HCT116 (cell line): ENCODE measurements at regions not wholly inside any gene's neighbourhood (a gene's known extent, or its start where the extent isn't known, plus 50 kb on each side); places are given as distances from the start of the nearest gene placed in this dataset.

Experiments
- ATAC-seq: fragments of 200-7000 bp; cut with Tn5 transposase; 2 replicates; pipeline ENCODE4 v1.9.1; 2020; ENCODE audit warnings: mild to moderate bottlenecking, moderate library complexity
- BruUV-seq: library from RNA; stranded (reverse); fragments of 400-500 nt; replicated peaks from 2 replicates; lab custom pipeline; 2021; lab: Mats Ljungman, UMichigan
- CTCF ChIA-PET: fragments of 300-600 bp; sonication (Branson Sonifier 250); formaldehyde crosslinking; loops from one replicate; lab custom pipeline; 2021; ENCODE audit warnings: antibody characterized with exemption; lab: Charles Lee
- POLR2A ChIA-PET: fragments of 300-600, 350-600 bp; sonication (Branson Sonifier 250); formaldehyde crosslinking; loops from one replicate; lab custom pipeline; 2021; ENCODE audit warnings: antibody characterized with exemption; lab: Charles Lee
- RAD21 ChIA-PET, 2 experiments: fragments of 300-600 bp; sonication (Branson Sonifier 250); formaldehyde crosslinking; loops; one replicate each; lab custom pipeline; 2023; ENCODE audit warnings: low total read pairs in 2 of 2; ENCODE audit not compliant: uncharacterized antibody in 2 of 2, unreplicated experiment in 2 of 2, low non-redundant PET in 1 of 2; lab: Charles Lee
- DNase-seq: peaks from one replicate; pipeline ENCODE4 v3.0.0-alpha.2; 2010; ENCODE audit warnings: low read depth, low spot score
- H2AFZ ChIP-seq: fragments of 200-600 bp; shearing (Covaris generic), sonication (generic); 2 replicates; pipeline ENCODE4 v1.6.1; 2017; ENCODE audit warnings: low read depth, mixed run types, mixed read lengths, antibody characterized with exemption, low read length; ENCODE audit not compliant: poor library complexity, severe bottlenecking
- H3K27ac ChIP-seq: 2 replicates; pipeline ENCODE4 v1.5.1; 2012; ENCODE audit warnings: low read depth, low read length
- H3K27me3 ChIP-seq: fragments of 200-600 bp; sonication (generic); 2 replicates; pipeline ENCODE4 v1.6.1; 2016; ENCODE audit warnings: mixed run types, low read length, mixed read lengths; ENCODE audit not compliant: insufficient read depth
- H3K36me3 ChIP-seq, 2 experiments: fragments of 200-500 bp in 1 of 2; fragments of 200-600 bp in 1 of 2; sonication (Bioruptor generic) in 1 of 2; sonication (generic) in 1 of 2; 2 replicates each; pipeline versions ENCODE4 v1.5.1 to v1.6.1; 2014 to 2016; ENCODE audit warnings: low read length in 2 of 2, inconsistent platforms in 1 of 2, mixed read lengths in 1 of 2, mixed run types in 1 of 2; ENCODE audit not compliant: insufficient read depth in 2 of 2, control insufficient read depth in 1 of 2
- H3K4me1 ChIP-seq, 2 experiments: fragments of 200-600 bp in 1 of 2; sonication (generic) in 1 of 2; 2 replicates each; pipeline versions ENCODE4 v1.5.1 to v1.6.1; 2012 to 2017; ENCODE audit warnings: low read length in 2 of 2, inconsistent platforms in 1 of 2, mild to moderate bottlenecking in 1 of 2, mixed read lengths in 1 of 2, mixed run types in 1 of 2, moderate library complexity in 1 of 2; ENCODE audit not compliant: insufficient read depth in 2 of 2, control insufficient read depth in 1 of 2
- H3K4me2 ChIP-seq: fragments of 200-600 bp; sonication (generic); 2 replicates; pipeline ENCODE4 v1.6.1; 2017; ENCODE audit warnings: mixed run types, low read length, mixed read lengths
- H3K4me3 ChIP-seq, 2 experiments: fragments of 200-600 bp in 1 of 2; sonication (generic) in 1 of 2; replicated peaks in 1 of 2; 2 replicates each; pipeline ENCODE4 v1.5.1; 2011 to 2016; ENCODE audit warnings: low read length in 2 of 2, control low read depth in 1 of 2, low read depth in 1 of 2, mild to moderate bottlenecking in 1 of 2, mixed read lengths in 1 of 2, mixed run types in 1 of 2
- H3K79me2 ChIP-seq: fragments of 200-600 bp; sonication (generic); 2 replicates; pipeline ENCODE4 v1.6.1; 2017; ENCODE audit warnings: mild to moderate bottlenecking, mixed run types, low read length, moderate library complexity, mixed read lengths; ENCODE audit not compliant: insufficient read depth
- H3K9ac ChIP-seq: fragments of 200-600 bp; sonication (generic); 2 replicates; pipeline ENCODE4 v1.6.1; 2016; ENCODE audit warnings: low read length, mixed read lengths
- H3K9me2 ChIP-seq: fragments of 200-600 bp; sonication (generic), shearing (Covaris generic); 2 replicates; pipeline ENCODE4 v1.6.1; 2017; ENCODE audit warnings: mixed run types, mild to moderate bottlenecking, moderate library complexity; ENCODE audit not compliant: insufficient read depth
- H3K9me3 ChIP-seq, 2 experiments: fragments of 200-500 bp in 1 of 2; fragments of 200-600 bp in 1 of 2; sonication (Bioruptor generic) in 1 of 2; sonication (generic) in 1 of 2; 2 replicates each; pipeline ENCODE4 v1.6.1; 2014 to 2017; ENCODE audit warnings: low read length in 2 of 2, mixed read lengths in 2 of 2, inconsistent platforms in 1 of 2, low read depth in 1 of 2, mild to moderate bottlenecking in 1 of 2, mixed run types in 1 of 2, moderate library complexity in 1 of 2; ENCODE audit not compliant: control insufficient read depth in 1 of 2, insufficient read depth in 1 of 2
- H4K20me1 ChIP-seq: fragments of 200-600 bp; sonication (generic), shearing (Covaris generic); 2 replicates; pipeline ENCODE4 v1.6.1; 2017; ENCODE audit warnings: mixed run types, mild to moderate bottlenecking, moderate library complexity; ENCODE audit not compliant: insufficient read depth
- CBX3 ChIP-seq: IDR thresholded peaks from 2 replicates; pipeline ENCODE4 v1.6.1; 2012; ENCODE audit warnings: low read depth
- CEBPB ChIP-seq: IDR thresholded peaks from 2 replicates; pipeline ENCODE4 v1.6.1; 2012; ENCODE audit warnings: low read depth
- EGR1 ChIP-seq: IDR thresholded peaks from 2 replicates; pipeline ENCODE4 v1.6.1; 2012; ENCODE audit warnings: low read depth
- ELF1 ChIP-seq: IDR thresholded peaks from 2 replicates; pipeline ENCODE4 v1.6.1; 2012; ENCODE audit warnings: low read depth, borderline replicate concordance
- EZH2 ChIP-seq: fragments of 200-600 bp; sonication (generic); IDR thresholded peaks from 2 replicates; pipeline ENCODE4 v1.6.1; 2017; ENCODE audit warnings: antibody characterized with exemption, mixed run types
- EZH2phosphoT487 ChIP-seq: fragments of 200-600 bp; IDR thresholded peaks from 2 replicates; pipeline ENCODE4 v1.6.1; 2018; ENCODE audit warnings: antibody characterized with exemption, borderline replicate concordance
- FOSL1 ChIP-seq: IDR thresholded peaks from 2 replicates; pipeline ENCODE4 v1.6.1; 2012; ENCODE audit warnings: low read depth
- JUND ChIP-seq: IDR thresholded peaks from 2 replicates; pipeline ENCODE4 v1.6.1; 2012
- POLR2A ChIP-seq: IDR thresholded peaks from 2 replicates; pipeline ENCODE4 v1.7.0; 2011; ENCODE audit warnings: borderline replicate concordance; ENCODE audit not compliant: insufficient read depth, insufficient read length; ENCODE audit errors: extremely low read depth
- POLR2AphosphoS5 ChIP-seq: IDR thresholded peaks from 2 replicates; pipeline ENCODE4 v1.6.1; 2011; ENCODE audit warnings: mild to moderate bottlenecking, low read depth, low read length, moderate library complexity
- SP1 ChIP-seq: IDR thresholded peaks from 2 replicates; pipeline ENCODE4 v1.6.1; 2012; ENCODE audit warnings: low read depth
- SRF ChIP-seq: IDR thresholded peaks from 2 replicates; pipeline ENCODE4 v1.6.1; 2012; ENCODE audit warnings: low read depth
- TCF7L2 ChIP-seq: IDR thresholded peaks from 2 replicates; pipeline ENCODE4 v1.7.0; 2011; ENCODE audit warnings: borderline replicate concordance, inconsistent platforms; ENCODE audit not compliant: insufficient read depth, insufficient read length; ENCODE audit errors: extremely low read depth
- YY1 ChIP-seq: IDR thresholded peaks from 2 replicates; pipeline ENCODE4 v1.6.1; 2011; ENCODE audit warnings: low read length, low read depth, moderate library complexity, mild to moderate bottlenecking; ENCODE audit not compliant: insufficient replicate concordance; ENCODE audit errors: extremely low read depth
- ZFX ChIP-seq: fragments of 450-650 bp; IDR thresholded peaks from 2 replicates; pipeline ENCODE4 v1.6.1; 2017
- ZNF274 ChIP-seq: fragments of 200-500 bp; sonication (Bioruptor generic); IDR thresholded peaks from 2 replicates; pipeline ENCODE4 v1.6.1; 2014; ENCODE audit warnings: mild to moderate bottlenecking, low read depth, low read length, inconsistent platforms
- intact Hi-C: fragments of 100-400 bp; cut with micrococcal nuclease; formaldehyde crosslinking; loops from 2 replicates; pipeline ENCODE4 v1.10.0; 2022
- TF ChIP-seq, protein P1 (sequence below): IDR thresholded peaks from 2 replicates; pipeline ENCODE4 v1.6.1; 2012
- TF ChIP-seq, protein P2 (sequence below): IDR thresholded peaks from 2 replicates; pipeline ENCODE4 v1.6.1; 2012; ENCODE audit warnings: low read depth
- TF ChIP-seq, protein P3 (sequence below): IDR thresholded peaks from 2 replicates; pipeline ENCODE4 v1.6.1; 2012
- TF ChIP-seq, protein P4 (sequence below), 3 experiments: fragments of 200-600 bp in 1 of 3; sonication (generic) in 1 of 3; IDR thresholded peaks in 2 of 3; conservative IDR thresholded peaks in 1 of 3; 2 replicates each; pipeline ENCODE4 v1.5.1; 2012 to 2017; ENCODE audit warnings: low read depth in 2 of 3, low read length in 2 of 3, antibody characterized with exemption in 1 of 3, borderline replicate concordance in 1 of 3, control low read depth in 1 of 3, mild to moderate bottlenecking in 1 of 3, mixed read lengths in 1 of 3, mixed run types in 1 of 3, moderate library complexity in 1 of 3; ENCODE audit not compliant: insufficient read depth in 1 of 3

DNA sequence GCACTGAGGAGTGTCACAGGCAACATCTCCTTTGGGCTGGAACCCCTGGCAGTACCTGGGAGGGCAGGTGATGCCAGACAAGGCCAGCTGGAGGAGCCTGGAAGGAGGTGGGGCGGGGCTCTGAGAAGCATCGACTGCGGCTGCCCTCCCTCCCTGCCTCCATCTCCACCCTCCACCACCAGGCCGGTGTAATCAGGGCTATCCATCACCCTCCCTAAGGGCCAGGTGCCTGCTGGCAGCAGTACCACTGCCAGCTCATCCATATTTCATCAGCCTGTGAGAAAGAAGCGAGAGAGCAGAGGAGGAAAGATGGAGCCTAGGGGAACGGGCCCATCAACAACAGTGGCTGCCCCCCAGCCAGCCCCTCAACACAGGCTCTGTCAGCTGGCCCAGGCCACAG lies 51.4 kb upstream of the RASD2 start:
- no peak for DNase-seq
- ChIA-PET CTCF (interaction anchor here (1.6 kb wide), 1 partner anchor 58 kb away, joined by 4 read pairs; no protein-coding TSS in a partner anchor), POLR2A (no interaction called here), RAD21 (no interaction called here)
- H3K9me3 ChIP-seq, result no peaks in the 10 kb centered on the region
- H3K4me1 ChIP-seq, result peaks cover 6 to 16% of the 10 kb centered on the region in 2 experiments; a peak in 3 of 4 replicates
- H3K4me3 ChIP-seq, result no peak overlapping the region
- BruUV-seq, result no TSS peak
- no peaks in the 10 kb centered on the region for H3K9me2 ChIP-seq
- TF ChIP-seq, protein P1, sequence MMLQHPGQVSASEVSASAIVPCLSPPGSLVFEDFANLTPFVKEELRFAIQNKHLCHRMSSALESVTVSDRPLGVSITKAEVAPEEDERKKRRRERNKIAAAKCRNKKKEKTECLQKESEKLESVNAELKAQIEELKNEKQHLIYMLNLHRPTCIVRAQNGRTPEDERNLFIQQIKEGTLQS, result no peak
- no peak for TF ChIP-seq EGR1
- no peak for TF ChIP-seq SP1
- no peak for TF ChIP-seq YY1
- TF ChIP-seq, protein P2, sequence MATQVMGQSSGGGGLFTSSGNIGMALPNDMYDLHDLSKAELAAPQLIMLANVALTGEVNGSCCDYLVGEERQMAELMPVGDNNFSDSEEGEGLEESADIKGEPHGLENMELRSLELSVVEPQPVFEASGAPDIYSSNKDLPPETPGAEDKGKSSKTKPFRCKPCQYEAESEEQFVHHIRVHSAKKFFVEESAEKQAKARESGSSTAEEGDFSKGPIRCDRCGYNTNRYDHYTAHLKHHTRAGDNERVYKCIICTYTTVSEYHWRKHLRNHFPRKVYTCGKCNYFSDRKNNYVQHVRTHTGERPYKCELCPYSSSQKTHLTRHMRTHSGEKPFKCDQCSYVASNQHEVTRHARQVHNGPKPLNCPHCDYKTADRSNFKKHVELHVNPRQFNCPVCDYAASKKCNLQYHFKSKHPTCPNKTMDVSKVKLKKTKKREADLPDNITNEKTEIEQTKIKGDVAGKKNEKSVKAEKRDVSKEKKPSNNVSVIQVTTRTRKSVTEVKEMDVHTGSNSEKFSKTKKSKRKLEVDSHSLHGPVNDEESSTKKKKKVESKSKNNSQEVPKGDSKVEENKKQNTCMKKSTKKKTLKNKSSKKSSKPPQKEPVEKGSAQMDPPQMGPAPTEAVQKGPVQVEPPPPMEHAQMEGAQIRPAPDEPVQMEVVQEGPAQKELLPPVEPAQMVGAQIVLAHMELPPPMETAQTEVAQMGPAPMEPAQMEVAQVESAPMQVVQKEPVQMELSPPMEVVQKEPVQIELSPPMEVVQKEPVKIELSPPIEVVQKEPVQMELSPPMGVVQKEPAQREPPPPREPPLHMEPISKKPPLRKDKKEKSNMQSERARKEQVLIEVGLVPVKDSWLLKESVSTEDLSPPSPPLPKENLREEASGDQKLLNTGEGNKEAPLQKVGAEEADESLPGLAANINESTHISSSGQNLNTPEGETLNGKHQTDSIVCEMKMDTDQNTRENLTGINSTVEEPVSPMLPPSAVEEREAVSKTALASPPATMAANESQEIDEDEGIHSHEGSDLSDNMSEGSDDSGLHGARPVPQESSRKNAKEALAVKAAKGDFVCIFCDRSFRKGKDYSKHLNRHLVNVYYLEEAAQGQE, result no peak
- TF ChIP-seq ZNF274, result no peak
- TF ChIP-seq, protein P3, sequence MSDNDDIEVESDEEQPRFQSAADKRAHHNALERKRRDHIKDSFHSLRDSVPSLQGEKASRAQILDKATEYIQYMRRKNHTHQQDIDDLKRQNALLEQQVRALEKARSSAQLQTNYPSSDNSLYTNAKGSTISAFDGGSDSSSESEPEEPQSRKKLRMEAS, result no peak
- no peak for TF ChIP-seq CEBPB
- no peak for TF ChIP-seq EZH2
- TF ChIP-seq POLR2A, result no peak
- TF ChIP-seq EZH2phosphoT487, result no peak
- no peak for TF ChIP-seq ELF1
- no peak for TF ChIP-seq ZFX
- no peak for TF ChIP-seq POLR2AphosphoS5
- no peak for TF ChIP-seq SRF
- no peak for TF ChIP-seq CBX3
- TF ChIP-seq FOSL1, result no peak
- no peak for TF ChIP-seq JUND
- no peak for TF ChIP-seq TCF7L2
- TF ChIP-seq, protein P4, sequence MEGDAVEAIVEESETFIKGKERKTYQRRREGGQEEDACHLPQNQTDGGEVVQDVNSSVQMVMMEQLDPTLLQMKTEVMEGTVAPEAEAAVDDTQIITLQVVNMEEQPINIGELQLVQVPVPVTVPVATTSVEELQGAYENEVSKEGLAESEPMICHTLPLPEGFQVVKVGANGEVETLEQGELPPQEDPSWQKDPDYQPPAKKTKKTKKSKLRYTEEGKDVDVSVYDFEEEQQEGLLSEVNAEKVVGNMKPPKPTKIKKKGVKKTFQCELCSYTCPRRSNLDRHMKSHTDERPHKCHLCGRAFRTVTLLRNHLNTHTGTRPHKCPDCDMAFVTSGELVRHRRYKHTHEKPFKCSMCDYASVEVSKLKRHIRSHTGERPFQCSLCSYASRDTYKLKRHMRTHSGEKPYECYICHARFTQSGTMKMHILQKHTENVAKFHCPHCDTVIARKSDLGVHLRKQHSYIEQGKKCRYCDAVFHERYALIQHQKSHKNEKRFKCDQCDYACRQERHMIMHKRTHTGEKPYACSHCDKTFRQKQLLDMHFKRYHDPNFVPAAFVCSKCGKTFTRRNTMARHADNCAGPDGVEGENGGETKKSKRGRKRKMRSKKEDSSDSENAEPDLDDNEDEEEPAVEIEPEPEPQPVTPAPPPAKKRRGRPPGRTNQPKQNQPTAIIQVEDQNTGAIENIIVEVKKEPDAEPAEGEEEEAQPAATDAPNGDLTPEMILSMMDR (IDR thresholded peaks at IDR 0.05 in 2 of 3, conservative IDR thresholded peaks at IDR 0.05 in 1 of 3; ENCODE audit: borderline replicate concordance in 1 of 3, insufficient read depth in 1 of 3, low read depth in 2 of 3, low read length in 2 of 3), result no peak
- H3K79me2 ChIP-seq, result no peaks in the 10 kb centered on the region
- no peaks in the 10 kb centered on the region for H3K36me3 ChIP-seq
- intact Hi-C loops, result no loop called here
- H3K27me3 ChIP-seq, result no peaks in the 10 kb centered on the region
- ATAC-seq, result no peak
- H3K9ac ChIP-seq, result no peak overlapping the region
- H3K4me2 ChIP-seq, result no peak overlapping the region
- H4K20me1 ChIP-seq, result no peaks in the 10 kb centered on the region
- no peak overlapping the region for H2AFZ ChIP-seq
- no peak overlapping the region; the same call in 1 of the 2 replicates for H3K27ac ChIP-seq
